ENCODE measurements at regions not wholly inside any gene's neighbourhood (a gene's known extent, or its start where the extent isn't known, plus 50 kb on each side); places are given as distances from the start of the nearest gene placed in this dataset.
"Not testable (repeated sequence)": the region's sequence is repeated elsewhere in the genome, so short reads cannot be mapped to it uniquely, and the experiment has no call there.

DNA sequence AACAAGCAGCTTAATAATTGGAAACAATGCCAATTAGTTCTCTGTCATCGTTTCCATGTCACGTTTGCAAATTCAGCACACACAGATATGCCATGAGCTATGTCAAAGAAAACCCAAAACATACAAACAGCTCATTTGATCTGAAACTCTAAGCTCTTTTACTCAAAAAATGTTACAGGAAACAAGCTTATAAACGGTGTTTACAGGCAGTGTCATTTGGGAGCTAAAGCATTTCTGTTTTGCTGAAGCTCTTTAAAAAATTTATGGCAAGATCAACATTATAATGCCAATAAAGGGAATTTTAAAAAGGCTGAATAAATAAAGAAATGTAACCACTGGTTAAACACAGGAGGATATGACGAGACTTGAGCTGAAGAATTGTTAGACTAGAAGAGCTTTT lies 94.0 kb upstream of the HS3ST2 start:
- no peak for DNase-seq

DNA sequence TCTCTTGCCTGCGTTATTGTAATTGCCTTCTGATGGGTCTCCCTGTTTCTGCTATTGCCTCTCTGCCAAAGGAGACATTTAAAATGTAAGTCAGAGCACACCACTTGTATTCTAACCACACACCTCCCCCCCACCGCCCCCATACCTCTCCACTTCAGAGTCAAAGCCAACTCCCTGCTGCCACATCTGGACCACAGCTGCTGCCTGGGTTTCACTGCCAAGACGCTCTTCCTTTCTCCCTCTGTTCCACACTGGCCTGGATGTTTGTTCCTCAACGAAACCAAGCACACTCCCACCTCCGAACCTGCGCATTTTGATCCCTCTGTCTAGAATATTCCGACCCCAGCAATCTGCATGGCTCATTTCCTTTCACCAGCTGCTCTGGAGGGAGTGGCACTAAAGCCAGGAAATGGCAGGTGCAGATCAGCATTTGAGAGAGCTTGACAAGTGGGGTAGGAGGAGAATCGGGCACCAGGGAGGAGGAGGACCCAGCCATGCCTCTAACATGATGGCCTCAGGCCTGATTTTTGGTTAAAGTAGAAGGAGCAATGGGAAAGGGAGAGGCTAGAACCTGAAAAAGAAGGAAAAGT lies 92.4 kb upstream of the HS3ST2 start:
- no peak for DNase-seq

DNA sequence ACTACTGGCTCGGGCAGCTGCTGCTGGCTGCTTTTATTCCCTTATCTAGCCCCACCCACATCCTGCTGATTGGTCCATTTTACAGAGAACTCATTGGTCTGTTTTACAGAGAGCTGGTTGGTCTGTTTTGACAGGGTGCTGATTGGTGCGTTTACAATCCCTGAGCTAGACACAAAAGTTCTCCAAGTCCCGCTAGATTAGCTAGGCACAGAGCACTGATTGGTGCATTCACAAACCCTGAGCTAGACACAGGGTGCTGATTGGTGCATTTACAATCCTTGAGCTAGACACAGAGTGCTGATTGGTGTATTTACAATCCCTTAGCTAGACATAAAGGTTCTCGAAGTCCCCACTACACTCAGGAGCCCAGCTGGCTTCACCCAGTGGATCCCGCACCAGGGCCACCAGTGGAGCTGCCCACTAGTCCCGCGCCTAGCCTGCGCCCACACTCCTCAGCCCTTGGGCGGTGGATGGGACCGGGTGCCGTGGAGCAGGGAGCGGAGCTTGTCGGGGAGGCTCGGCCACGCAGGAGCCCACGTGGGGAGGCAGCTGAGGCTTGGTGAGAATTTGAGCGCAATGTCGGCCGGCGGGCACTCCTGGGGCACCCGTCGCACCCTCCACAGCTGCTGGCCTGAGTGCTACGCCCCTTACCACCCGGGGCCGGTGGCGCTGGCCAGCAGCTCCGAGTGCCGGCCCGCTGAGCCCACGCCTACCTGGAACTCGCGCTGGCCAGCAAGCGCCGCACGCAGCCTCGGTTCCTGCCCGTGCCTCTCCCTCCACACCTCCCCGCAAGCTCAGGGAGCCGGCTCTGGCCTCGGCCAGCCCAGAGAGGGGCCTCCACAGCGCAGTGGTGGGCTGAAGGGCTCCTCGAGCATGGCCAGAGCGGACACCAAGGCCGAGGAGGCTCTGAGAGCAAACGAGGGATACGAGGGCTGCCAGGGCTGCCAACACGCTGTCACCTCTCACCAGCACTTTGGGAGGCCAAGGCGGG lies 91.1 kb upstream of the HS3ST2 start:
- not testable (repeated sequence) for DNase-seq

DNA sequence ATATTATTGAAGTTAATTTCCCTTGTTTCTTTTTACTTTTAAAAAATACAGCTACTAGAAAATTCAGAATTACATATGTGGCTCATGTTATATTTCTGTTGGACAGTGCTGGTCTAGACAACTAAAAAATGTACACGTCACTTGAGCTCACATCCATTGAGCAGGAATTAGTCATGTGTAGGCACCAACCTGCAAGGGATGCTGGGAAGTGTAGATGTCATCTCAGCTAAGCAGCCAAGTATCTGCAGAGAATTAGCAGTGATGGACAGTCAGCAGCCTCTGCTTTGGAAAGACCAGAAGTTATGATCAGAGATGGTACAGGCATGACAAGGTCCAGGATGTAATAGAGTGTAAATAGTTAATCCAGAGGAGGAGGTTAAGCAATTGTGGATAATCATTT lies 87.1 kb upstream of the HS3ST2 start:
- no peak for DNase-seq

DNA sequence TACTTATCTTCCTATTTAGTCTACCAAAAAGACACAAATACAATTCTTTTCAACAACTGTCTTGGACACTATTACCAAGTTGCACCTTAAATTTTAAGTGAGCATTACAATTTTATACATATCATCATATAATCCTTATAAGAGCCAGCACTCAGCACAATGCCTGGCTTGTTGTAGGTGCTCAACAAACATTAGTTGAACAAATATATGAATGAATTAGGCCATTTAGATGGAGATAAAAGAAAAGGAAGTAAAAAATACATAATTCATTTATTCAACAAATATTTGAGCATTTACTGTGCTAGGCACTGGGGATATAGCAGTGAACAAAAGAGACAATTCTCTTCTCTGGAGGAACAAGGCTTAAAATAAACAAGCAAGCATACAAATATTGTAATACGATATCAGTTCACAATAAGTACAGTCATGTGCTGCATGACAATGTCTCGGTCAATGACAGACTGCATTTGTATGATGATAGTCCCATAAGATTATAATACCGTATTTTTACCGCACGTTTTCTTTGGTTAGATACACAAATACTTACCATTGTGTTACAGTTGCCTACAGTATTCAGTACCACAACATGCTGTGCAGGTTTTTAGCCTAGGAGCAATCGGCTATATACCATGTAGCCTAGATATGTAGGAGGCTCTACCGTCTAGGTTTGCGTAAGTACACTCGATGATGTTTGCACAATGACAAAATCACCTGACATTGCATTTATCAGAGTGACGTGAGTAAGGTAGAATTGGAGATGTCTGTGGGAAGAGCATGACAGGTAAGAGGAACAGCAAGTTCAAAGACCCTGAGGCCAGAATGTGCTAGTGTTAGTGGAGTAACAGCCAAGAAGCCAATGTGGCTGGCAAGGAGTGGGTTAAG lies 86.4 kb upstream of the HS3ST2 start:
- DNase-seq: no peak

DNA sequence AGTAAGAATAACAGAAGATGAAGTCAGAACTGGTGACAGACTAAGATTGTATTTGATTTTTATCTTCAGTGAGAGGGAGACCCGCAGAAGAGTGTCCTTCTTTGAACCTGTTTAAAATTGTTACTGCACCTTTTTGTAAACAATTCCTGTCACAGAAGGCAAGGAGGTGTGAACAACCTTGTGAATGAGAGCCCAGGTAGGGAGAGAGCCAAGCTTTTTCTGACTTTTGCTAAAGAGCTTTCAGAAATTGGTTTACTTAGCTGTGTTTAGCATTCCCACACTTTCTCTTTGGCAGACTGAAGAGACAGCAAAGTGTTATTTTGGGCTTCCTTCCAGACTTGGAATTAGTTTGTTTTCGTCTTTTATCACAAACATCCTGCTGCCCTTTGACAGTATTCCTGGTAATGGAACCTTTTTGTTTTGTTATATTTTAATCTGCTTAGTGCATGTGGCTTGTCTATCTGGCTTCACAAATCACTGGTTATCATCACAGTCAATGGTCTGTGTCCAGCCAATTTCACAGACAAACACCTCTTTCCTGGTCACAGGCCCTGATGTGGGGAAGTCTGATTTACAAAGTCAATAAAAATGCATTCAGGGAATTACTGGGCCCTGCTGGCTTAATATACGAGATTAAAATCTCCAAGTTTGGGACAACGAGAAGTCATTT lies 85.7 kb upstream of the HS3ST2 start:
- DNase-seq: peak; percentile 38

DNA sequence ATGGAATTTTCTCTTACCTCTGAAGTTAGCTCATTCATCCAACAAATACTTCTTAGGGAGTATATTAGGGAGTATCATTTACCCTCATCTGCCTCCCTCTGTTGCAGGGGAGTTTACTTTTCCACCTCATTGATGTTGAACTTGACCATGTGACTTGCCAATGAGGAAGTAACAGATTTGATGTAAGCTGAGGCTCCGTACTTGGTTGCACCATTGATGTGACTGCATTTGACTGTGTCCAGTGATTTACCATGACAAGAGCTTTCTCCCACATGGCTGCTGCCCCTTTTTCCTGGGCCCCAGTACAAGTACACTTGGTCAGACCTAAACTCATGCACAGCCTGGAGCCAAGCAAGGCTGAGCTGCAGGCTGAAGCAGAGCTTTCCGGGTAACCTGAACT lies 81.6 kb upstream of the HS3ST2 start:
- DNase-seq: peak; percentile 68

DNA sequence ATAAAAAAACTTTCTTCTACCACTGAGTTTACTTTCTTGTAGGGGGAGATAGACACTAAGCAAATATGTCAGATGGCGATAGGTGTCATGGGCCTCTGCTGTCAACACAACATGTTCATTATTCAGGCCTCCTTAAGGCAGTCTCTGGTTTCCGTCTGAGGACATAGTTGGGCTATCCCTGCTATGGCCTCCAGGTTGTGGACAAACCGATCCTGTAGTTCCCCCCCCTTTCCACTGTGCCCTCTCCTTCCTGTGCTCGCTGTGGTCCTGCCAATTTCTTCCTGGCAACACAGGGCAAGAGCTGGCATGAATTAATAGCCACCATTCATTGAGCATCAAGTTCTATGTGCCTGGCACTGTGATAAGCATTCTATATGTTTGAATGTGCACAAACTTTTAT lies 81.0 kb upstream of the HS3ST2 start:
- DNase-seq: no peak

DNA sequence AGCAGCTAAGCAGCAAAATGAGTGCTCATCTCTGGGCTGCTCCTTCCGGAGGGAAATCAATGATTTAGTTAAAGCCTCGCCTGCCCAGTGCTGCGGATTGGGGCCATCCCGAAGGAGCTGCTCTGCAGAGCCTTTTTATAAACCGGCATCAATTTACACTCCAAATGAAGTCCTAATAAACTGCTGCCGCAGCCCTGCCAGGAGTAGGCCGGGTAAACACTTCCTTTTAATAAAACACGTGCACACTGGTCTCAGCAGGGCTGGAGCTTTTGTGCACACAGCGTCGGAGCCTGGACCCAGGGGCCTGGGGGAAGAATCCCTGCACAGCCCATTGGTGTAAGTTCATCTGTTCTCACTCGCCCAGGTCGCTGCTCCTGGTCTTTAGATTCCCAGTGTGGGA lies 79.6 kb upstream of the HS3ST2 start:
- no peak for DNase-seq

DNA sequence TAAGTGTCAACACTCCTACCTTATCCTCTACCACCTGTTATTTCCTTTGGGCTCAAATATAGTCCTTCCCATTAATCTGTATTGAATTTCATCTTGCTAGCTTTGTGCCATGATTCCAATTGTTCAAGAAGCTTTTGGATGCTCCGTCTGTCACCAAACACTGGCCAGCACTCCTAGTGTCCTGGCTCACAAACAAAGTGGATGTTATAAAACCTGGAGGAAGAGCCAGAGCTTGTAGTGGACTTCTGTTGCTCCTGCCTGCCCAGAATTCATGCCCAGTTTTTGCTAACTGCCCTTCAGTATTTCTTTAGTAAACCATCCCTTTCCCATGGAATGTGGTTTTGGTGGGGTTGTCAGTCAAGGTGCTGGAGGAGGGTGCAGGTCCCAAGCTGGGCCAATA lies 77.2 kb upstream of the HS3ST2 start:
- DNase-seq: no peak

DNA sequence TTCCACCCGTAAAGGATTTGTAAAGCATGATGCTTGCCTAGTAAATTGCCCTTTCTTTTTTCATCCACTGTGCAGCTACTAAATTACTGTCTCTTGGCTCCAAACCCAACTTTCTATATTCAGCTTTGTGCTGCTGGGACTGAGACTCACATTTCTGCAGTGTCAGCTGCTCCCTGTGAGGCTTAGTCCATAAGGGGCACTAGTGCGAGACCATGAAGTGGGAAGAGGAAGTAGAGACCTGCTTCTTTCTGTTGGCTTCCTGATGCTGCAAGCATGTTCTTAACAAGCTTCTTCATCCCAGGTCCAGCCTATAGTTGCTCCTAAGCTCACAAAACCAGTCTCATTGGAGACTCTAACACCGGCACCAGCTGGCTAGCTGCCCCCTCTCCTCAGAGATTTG lies 74.9 kb upstream of the HS3ST2 start:
- DNase-seq: no peak

DNA sequence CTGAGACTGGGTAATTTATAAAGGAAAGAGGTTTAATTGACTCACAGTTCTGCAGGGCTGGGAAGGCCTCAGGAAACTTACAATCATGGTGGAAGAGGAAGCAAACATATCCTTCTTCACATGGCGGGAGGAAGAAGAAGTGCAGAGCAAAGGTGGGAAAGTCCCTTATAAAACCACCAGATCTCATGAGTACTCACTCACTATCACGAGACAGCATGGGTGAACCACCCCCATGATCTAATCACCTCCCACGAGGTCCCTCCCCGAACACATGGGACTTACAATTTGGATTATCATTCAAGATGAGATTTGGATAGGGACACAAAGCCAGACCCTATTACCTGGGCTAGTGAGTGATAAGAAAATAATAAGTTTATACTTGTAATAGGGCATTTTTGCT lies 70.6 kb upstream of the HS3ST2 start:
- no peak for DNase-seq

DNA sequence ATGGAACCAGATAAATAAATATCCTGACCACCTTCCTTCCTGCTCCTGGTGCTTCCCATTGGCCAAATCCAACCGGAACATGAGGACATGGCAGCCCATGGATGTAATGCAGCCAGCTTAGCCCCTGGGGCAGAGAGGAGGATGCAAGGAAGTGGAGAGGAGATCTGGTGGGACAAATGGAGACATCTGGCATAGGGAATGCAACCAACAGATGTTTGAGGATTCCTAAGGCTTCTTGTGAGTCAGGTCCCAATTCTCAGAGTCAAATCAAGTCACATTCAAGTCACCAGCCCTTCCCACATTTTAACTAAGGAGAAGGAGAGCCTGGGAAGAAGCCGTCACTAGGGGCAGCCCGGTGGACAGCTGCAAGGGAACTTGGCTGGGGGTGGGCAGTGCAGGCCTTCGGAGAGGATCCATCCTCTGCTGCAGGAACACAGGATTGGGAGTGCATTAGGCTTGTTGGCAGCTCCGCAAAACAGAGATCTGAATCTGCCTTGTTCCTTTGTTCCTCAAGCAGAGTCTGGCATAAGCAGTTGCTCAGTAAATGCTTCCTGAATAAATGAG lies 62.8 kb upstream of the HS3ST2 start:
- no peak for DNase-seq

DNA sequence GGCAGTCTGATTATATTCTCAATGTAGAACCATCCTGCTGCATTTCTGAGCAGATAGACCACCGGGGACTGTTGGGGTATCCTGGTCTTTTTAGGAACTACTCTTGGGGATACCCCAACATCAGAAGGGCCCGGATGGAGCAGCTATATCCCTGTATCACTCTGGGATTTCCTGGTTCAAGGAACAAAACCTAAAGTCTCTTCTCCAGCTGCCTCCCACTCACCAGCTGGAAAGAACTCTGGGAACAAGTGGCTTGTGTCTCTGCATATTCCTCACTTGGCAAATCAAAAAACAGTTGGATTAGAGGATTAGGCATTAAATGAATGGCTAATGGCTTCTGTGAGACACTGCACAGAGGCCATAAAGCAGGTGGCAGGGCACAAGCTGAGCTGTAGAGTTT lies 62.3 kb upstream of the HS3ST2 start:
- DNase-seq: no peak

DNA sequence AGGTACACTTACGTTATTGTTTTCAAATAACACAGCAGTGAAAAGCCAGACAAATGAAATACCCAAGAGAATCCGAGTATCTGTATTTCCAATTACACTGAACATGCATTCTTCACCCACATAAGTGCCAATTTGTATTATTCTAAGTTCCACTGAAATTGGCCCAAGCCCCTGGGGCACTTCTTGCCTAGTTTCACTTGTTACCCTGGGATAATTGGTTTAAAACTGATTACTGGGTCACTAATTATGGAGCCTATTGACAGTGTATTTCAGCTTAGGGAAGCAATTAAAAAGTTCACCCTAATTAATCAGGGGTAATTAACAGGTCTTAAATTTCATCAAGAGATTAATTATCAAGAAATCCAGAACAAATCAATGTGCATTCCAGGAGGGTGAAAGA lies 60.5 kb upstream of the HS3ST2 start:
- no peak for DNase-seq

DNA sequence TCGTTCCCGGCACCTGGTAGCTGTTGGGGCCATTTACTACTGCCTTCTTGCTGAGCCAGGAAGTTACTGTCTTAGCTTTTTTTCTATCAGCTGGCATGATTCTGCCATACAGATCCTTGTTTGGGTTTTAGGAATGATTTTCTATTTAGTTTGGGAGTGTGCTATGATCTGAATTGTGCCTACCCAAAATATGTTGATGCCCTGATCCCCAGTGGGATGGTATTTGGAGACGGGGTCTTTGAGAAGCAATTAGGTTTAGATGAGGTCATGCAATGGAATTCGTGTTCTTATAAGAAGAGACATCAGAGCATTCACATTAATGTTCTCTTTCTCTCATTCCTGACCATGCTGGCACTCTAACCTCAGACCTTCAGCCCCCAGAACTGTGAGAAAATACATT lies 59.4 kb upstream of the HS3ST2 start:
- DNase-seq: no peak

DNA sequence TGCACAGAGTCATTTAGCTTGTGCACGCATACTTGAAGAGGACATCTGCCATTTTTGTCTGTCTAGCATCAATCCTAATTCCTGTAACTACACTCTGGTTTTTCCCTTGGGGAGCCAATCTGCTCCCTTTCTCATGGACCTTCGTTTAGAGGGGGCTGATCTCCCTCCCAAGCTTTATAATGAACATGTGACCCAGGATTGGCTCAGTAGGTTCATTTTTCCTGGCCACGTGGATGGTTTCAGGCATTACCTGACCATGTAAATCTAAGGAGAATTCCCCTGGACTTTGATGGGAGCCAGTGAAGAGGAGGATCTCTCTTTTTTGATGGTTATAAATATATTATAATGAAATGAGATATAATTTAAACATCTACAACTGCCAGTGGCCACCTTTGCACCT lies 56.8 kb upstream of the HS3ST2 start:
- DNase-seq: no peak

DNA sequence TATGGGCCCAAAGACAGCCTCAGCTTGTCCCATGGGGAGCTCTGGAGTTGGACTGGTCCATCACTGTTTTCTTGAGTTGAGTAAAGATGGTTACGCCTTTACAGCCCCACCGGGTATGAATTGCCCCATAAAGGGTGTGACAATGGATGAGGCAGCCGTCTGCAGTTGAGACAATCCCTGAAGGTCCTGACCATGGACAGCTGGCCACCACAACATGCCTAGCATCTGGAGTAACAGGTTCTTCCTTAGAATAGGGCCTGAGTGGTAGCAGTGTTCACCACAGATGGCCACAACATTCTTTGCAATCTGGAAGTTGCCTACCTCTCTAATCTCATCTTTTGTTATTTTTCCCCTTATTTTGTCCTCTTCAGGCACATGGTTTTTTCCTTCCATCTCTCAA lies 51.5 kb upstream of the HS3ST2 start:
- DNase-seq: no peak

DNA sequence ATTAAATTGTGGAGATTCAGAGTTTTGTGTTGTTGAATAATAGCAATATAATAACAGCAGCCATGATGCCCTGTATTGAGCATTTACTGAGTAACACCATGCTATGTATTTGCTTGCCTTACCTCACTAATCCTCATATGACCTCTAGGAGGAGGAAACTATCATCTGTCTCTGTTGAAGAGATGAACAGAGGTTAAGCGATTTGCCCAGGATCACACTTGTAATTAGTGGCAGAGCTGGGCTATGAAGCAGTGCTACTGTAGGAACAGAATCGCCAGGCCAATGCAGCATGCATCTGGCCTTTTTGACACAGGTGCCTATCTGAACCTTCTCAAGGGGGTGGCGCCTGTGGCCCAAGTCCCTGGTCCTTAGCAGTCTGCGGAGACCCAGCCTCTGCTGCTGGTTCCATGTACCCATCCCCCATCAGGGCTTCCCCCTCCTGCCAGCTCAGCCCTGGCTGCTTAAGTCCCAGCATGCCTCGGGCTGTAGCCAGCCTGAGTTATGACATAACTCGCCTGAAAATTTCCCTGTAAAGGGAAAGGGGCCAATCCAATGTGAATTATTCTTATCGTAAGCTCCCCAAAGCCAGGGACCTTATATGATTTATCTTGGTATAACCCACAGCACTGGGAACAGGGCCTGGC lies 50.4 kb upstream of the HS3ST2 start:
- no peak for DNase-seq
